ENCODE measurements at regions not wholly inside any gene's neighbourhood (a gene's known extent, or its start where the extent isn't known, plus 50 kb on each side); places are given as distances from the start of the nearest gene placed in this dataset.

DNA sequence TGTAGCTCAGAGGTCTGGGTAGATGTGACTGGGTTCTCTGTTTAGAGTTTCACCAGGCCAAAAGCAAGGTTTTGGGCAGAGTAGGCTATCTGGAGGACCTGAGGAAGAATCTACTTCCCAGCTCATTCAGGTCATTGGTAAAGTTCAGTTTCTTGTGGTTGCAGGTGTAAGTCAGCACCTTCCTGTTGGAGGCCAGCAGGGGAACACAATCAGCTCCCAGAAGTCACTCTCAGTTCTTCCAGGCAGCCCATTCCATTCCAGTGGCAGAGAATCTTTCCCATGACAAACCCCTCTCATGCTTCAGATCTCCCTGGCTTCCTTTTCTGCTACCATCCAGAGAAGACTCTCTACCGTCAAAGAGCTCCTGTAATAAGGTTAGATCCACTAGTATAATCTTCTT lies 176.2 kb upstream of the UFM1 start:
- DNase-seq, result no peak
- Histone ChIP-seq H3K79me2 (ENCODE audit: low read depth) (no peaks in the 10 kb centered on the region), H3K27ac (no peak overlapping the region), H3K4me2 (no peak overlapping the region), H4K20me1 (ENCODE audit: insufficient read depth) (no peaks in the 10 kb centered on the region), H3K4me1 (replicated peaks; ENCODE audit: insufficient read depth) (no peaks in the 10 kb centered on the region), H3F3A (ENCODE audit: insufficient read depth, low read depth) (no peaks in the 10 kb centered on the region), H3K36me3 (ENCODE audit: low read depth) (no peaks in the 10 kb centered on the region), H3K27me3 (ENCODE audit: insufficient read depth, low read depth) (no peaks in the 10 kb centered on the region), H3K9me2 (ENCODE audit: insufficient read depth) (no peaks in the 10 kb centered on the region), H3K4me3 (no peak overlapping the region), H2AFZ (no peak overlapping the region), H3K9me3 (ENCODE audit: insufficient read depth, low read depth) (no peaks in the 10 kb centered on the region)
- BruUV-seq (replicated peaks), result no TSS peak
- CTCF ChIA-PET, result no interaction called here
- POLR2A ChIA-PET (ENCODE audit: unreplicated experiment), result interaction anchor here (0.7 kb wide), 1 partner anchor 646 kb away, joined by 3 read pairs; no protein-coding TSS in a partner anchor
- no peak for TF ChIP-seq EZH2 (IDR thresholded peaks at IDR 0.05; ENCODE audit: low read depth)
- TF ChIP-seq, protein P1, sequence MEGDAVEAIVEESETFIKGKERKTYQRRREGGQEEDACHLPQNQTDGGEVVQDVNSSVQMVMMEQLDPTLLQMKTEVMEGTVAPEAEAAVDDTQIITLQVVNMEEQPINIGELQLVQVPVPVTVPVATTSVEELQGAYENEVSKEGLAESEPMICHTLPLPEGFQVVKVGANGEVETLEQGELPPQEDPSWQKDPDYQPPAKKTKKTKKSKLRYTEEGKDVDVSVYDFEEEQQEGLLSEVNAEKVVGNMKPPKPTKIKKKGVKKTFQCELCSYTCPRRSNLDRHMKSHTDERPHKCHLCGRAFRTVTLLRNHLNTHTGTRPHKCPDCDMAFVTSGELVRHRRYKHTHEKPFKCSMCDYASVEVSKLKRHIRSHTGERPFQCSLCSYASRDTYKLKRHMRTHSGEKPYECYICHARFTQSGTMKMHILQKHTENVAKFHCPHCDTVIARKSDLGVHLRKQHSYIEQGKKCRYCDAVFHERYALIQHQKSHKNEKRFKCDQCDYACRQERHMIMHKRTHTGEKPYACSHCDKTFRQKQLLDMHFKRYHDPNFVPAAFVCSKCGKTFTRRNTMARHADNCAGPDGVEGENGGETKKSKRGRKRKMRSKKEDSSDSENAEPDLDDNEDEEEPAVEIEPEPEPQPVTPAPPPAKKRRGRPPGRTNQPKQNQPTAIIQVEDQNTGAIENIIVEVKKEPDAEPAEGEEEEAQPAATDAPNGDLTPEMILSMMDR (conservative IDR thresholded peaks at IDR 0.05), result no peak
- intact Hi-C loops (cut with micrococcal nuclease; ENCODE audit: unreplicated experiment), result no loop called here

DNA sequence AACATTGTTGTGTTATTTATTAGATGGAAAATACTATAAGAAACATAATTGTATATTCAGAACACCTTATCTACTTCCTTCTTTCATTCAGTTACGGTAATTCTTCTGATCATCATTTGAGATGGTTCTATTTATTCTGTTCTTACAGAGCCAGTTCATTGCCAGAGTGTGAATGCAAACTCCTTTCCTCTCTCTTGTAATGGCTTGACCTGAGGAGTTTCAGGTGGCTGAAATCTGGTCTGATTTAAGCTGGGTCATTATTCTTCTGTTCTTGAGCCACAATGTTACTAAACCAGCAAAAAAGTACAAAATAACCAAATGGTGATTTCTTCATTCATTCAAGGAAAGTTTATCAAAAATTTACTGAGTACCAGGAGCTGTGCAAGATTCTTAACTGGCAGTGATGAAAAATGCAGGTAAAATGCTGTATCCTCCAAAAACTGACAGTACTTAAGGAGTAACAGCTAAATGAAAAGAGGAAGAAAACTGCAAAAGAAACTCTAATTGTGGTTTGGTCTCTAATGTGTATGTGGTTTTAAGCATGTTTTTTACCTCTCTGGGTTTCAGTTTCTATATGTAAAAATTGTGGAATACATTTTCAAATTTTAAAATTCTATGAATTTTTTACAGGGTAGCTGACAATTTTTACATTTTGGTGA lies 182.4 kb upstream of the UFM1 start:
- no peak overlapping the region for H3K27ac ChIP-seq
- ChIA-PET CTCF (no interaction called here), POLR2A (ENCODE audit: unreplicated experiment) (no interaction called here)
- H3K4me1 ChIP-seq (replicated peaks; ENCODE audit: insufficient read depth), result no peaks in the 10 kb centered on the region
- no peaks in the 10 kb centered on the region for H3K27me3 ChIP-seq (ENCODE audit: insufficient read depth, low read depth)
- TF ChIP-seq, protein P1 (conservative IDR thresholded peaks at IDR 0.05), result no peak
- TF ChIP-seq EZH2 (IDR thresholded peaks at IDR 0.05; ENCODE audit: low read depth), result no peak
- intact Hi-C loops (cut with micrococcal nuclease; ENCODE audit: unreplicated experiment), result no loop called here
- no peak for DNase-seq
- H3K4me3 ChIP-seq, result no peak overlapping the region
- no peaks in the 10 kb centered on the region for H3K36me3 ChIP-seq (ENCODE audit: low read depth)
- no peaks in the 10 kb centered on the region for H3K9me3 ChIP-seq (ENCODE audit: insufficient read depth, low read depth)
- no peaks in the 10 kb centered on the region for H4K20me1 ChIP-seq (ENCODE audit: insufficient read depth)
- no peaks in the 10 kb centered on the region for H3K79me2 ChIP-seq (ENCODE audit: low read depth)
- H2AFZ ChIP-seq, result no peak overlapping the region
- no TSS peak for BruUV-seq (replicated peaks)
- no peak overlapping the region for H3K4me2 ChIP-seq
- H3K9me2 ChIP-seq (ENCODE audit: insufficient read depth), result no peaks in the 10 kb centered on the region
- H3F3A ChIP-seq (ENCODE audit: insufficient read depth, low read depth), result no peaks in the 10 kb centered on the region

DNA sequence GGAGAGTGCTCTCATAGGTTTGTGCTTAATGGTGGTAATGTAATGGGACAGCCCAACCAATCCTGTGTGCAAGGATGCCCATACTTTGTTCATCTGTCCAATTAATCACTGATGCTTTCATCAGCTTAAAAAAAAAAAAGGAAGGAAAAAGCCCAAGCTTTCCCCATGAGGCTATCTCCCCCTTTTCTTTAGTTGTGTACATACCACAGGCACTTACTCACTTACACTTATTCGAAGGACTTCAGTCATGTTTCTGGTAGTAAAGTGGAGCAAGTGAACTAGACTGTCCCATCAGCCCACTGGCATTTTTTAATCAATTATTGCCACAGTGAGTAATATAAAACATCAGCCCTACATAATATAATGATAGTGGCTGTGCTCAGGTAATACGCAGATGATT lies 183.5 kb upstream of the UFM1 start:
- Histone ChIP-seq H4K20me1 (ENCODE audit: insufficient read depth) (no peaks in the 10 kb centered on the region), H3K4me2 (no peak overlapping the region), H3K27ac (no peak overlapping the region), H3K27me3 (ENCODE audit: insufficient read depth, low read depth) (no peaks in the 10 kb centered on the region), H3K9me2 (ENCODE audit: insufficient read depth) (no peaks in the 10 kb centered on the region), H3F3A (ENCODE audit: insufficient read depth, low read depth) (no peaks in the 10 kb centered on the region), H3K79me2 (ENCODE audit: low read depth) (no peaks in the 10 kb centered on the region), H3K36me3 (ENCODE audit: low read depth) (no peaks in the 10 kb centered on the region), H3K9me3 (ENCODE audit: insufficient read depth, low read depth) (no peaks in the 10 kb centered on the region), H3K4me1 (replicated peaks; ENCODE audit: insufficient read depth) (no peaks in the 10 kb centered on the region), H3K4me3 (no peak overlapping the region), H2AFZ (no peak overlapping the region)
- no peak for DNase-seq
- no TSS peak for BruUV-seq (replicated peaks)
- intact Hi-C loops (cut with micrococcal nuclease; ENCODE audit: unreplicated experiment), result no loop called here
- CTCF ChIA-PET, result no interaction called here
- TF ChIP-seq, protein P1 (conservative IDR thresholded peaks at IDR 0.05), result no peak
- no peak for TF ChIP-seq EZH2 (IDR thresholded peaks at IDR 0.05; ENCODE audit: low read depth)
- POLR2A ChIA-PET (ENCODE audit: unreplicated experiment), result no interaction called here
